ENCODE measurements at regions not wholly inside any gene's neighbourhood (a gene's known extent, or its start where the extent isn't known, plus 50 kb on each side); places are given as distances from the start of the nearest gene placed in this dataset.

GRCh38 chr9:126125577-126125976 is 201.1 kb upstream of the MVB12B start:
- DNase-seq (ENCODE audit: low read depth in 2 of 2), result no peak

- DNase-seq (ENCODE audit: low read depth in 2 of 2), result no peak
Observed at GRCh38 chr9:126125992-126126409, 200.6 kb upstream of the MVB12B start.

GRCh38 chr9:126126807-126127206 is 199.8 kb upstream of the MVB12B start:
- DNase-seq (ENCODE audit: low read depth in 2 of 2), result no peak

- no peak for DNase-seq (ENCODE audit: low read depth in 2 of 2)
Observed at GRCh38 chr9:126127591-126127990, 199.0 kb upstream of the MVB12B start.

GRCh38 chr9:126128494-126129142 is 198.0 kb upstream of the MVB12B start:
- no peak for DNase-seq (ENCODE audit: low read depth in 2 of 2)

GRCh38 chr9:126131066-126132010 is 195.3 kb upstream of the MVB12B start:
- DNase-seq (ENCODE audit: low read depth in 2 of 2), result no peak

- DNase-seq (ENCODE audit: low read depth in 2 of 2), result no peak
Observed at GRCh38 chr9:126132746-126133145, 193.9 kb upstream of the MVB12B start.

GRCh38 chr9:126144196-126144595 is 182.4 kb upstream of the MVB12B start:
- DNase-seq (ENCODE audit: low read depth in 2 of 2), result no peak

GRCh38 chr9:126144603-126145456 is 181.8 kb upstream of the MVB12B start:
- no peak for DNase-seq (ENCODE audit: low read depth in 2 of 2)

GRCh38 chr9:126145887-126146253 is 180.8 kb upstream of the MVB12B start:
- no peak for DNase-seq (ENCODE audit: low read depth in 2 of 2)

- no peak for DNase-seq (ENCODE audit: low read depth in 2 of 2)
Observed at GRCh38 chr9:126146254-126147145, 180.1 kb upstream of the MVB12B start.

- no peak for DNase-seq (ENCODE audit: low read depth in 2 of 2)
Observed at GRCh38 chr9:126147186-126147935, 179.3 kb upstream of the MVB12B start.

GRCh38 chr9:126147936-126148870 is 178.4 kb upstream of the MVB12B start:
- no peak for DNase-seq (ENCODE audit: low read depth in 2 of 2)

- DNase-seq (ENCODE audit: low read depth in 2 of 2), result no peak
Observed at GRCh38 chr9:126148994-126149393, 177.6 kb upstream of the MVB12B start.

- no peak for DNase-seq (ENCODE audit: low read depth in 2 of 2)
Observed at GRCh38 chr9:126149661-126150060, 177.0 kb upstream of the MVB12B start.

GRCh38 chr9:126150411-126151030 is 176.1 kb upstream of the MVB12B start:
- no peak for DNase-seq (ENCODE audit: low read depth in 2 of 2)

GRCh38 chr9:126151031-126151685 is 175.5 kb upstream of the MVB12B start:
- no peak for DNase-seq (ENCODE audit: low read depth in 2 of 2)

- DNase-seq (ENCODE audit: low read depth in 2 of 2), result no peak
Observed at GRCh38 chr9:126151686-126152134, 174.9 kb upstream of the MVB12B start.

Measured in stimulated activated CD8-positive, alpha-beta memory T cell treated with anti-CD3 and anti-CD28 coated beads, Interleukin-15, amount 100 ng/mL, for 4 hours (primary cell).